Gastroesophageal sphincter (tissue), 4 donors: ENCODE measurements at regions not wholly inside any gene's neighbourhood (a gene's known extent, or its start where the extent isn't known, plus 50 kb on each side); places are given as distances from the start of the nearest gene placed in this dataset.
A peak's percentile ranks its signal among the peaks of the same experiment; 100 is the strongest.

ENCODE experiments used
- ATAC-seq: fragments of 150-250 bp; one replicate; pipeline ENCODE4 v1.9.1; 2016; ENCODE audit warnings: mild to moderate bottlenecking, moderate library complexity
- H3K27ac ChIP-seq, 4 donors: fragments of 200-600 bp; sonication (generic) in 3 of 4; 1 replicate in 3 of 4; 2 replicates in 1 of 4; pipeline ENCODE4 v1.5.1; 2016 to 2019
- H3K27me3 ChIP-seq: fragments of 200-600 bp; sonication (generic); one replicate; pipeline ENCODE4 v1.5.1; 2019
- H3K36me3 ChIP-seq, 2 donors: fragments of 200-600 bp; sonication (generic); one replicate each; pipeline ENCODE4 v1.5.1; 2019; ENCODE audit warnings: control low read depth in 1 of 2
- H3K4me1 ChIP-seq, 3 donors: fragments of 200-600 bp; sonication (generic); 1 replicate in 2 of 3; 2 replicates in 1 of 3; pipeline ENCODE4 v1.5.1; 2016 to 2019; ENCODE audit warnings: control low read depth in 2 of 3
- H3K4me3 ChIP-seq, 2 donors: fragments of 200-600 bp; sonication (generic); one replicate each; pipeline ENCODE4 v1.5.1; 2019; ENCODE audit warnings: mild to moderate bottlenecking in 1 of 2, moderate library complexity in 1 of 2
- H3K9me3 ChIP-seq, 3 donors: fragments of 200-600 bp; sonication (generic); one replicate each; pipeline ENCODE4 v1.5.1; 2017 to 2019; ENCODE audit warnings: control low read depth in 2 of 3
- EP300 ChIP-seq: sonication (generic); formaldehyde crosslinking; IDR thresholded peaks from one replicate; pipeline ENCODE4 v1.6.1; 2017; ENCODE audit warnings: antibody characterized with exemption, mild to moderate bottlenecking
- POLR2A ChIP-seq, 2 donors: fragments of 450-650 bp; IDR thresholded peaks; one replicate each; pipeline ENCODE4 v1.6.1; 2017; ENCODE audit warnings: antibody characterized with exemption in 2 of 2, mild to moderate bottlenecking in 2 of 2, moderate library complexity in 1 of 2
- POLR2AphosphoS5 ChIP-seq: sonication (generic); formaldehyde crosslinking; IDR thresholded peaks from one replicate; pipeline ENCODE4 v1.6.1; 2017; ENCODE audit warnings: antibody characterized with exemption
- WGBS, 2 donors: methylation state at CpG; one replicate each; pipeline ENCODE4 v1.1.5; 2018; ENCODE audit warnings: low coverage in 1 of 2; 5-methylcytosine and 5-hydroxymethylcytosine counted together
- TF ChIP-seq, protein P1 (sequence below), 4 experiments: fragments of 200-600 bp in 2 of 4; fragments of 450-650 bp in 2 of 4; sonication (generic) in 1 of 4; IDR thresholded peaks; one replicate each; pipeline ENCODE4 v1.5.1; 2017 to 2019; ENCODE audit warnings: antibody characterized with exemption in 4 of 4, mild to moderate bottlenecking in 2 of 4, moderate library complexity in 2 of 4

DNA sequence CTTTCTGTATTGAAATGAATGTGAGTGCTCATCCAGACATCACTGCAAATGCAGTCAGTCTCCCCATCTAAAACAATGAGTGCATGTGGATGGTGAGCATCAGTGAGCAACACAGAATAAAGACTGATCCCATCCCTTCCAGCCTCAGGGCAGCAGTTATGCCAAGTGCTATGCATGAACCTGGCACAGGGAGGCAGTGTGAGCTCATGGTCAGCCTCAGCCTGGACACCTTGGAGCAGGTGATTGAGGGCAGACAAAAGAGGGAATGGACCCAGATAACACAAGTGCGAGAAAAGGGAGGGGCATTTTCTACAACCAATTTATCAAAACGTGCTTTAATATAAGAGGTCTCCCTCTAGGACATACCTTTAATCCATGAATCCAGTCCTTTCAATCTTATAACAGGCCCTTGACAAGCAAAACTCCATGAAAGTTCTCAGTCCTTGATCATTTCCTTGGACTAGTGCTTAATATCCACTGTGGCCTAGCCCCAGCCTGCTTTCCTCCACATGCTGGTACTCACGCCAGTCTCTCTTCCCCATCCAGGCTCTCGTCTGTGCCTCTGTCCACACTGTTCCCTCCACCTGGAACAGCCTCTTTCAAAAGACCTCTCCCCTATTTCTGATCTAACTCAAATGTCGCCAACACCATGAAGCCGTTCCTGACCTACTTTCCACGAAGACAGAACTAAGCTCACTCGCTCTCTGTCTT, 50.5 kb upstream of the LRRC55 start:
- ATAC-seq, result no peak
- no peaks in the 10 kb centered on the region for H3K36me3 ChIP-seq
- TF ChIP-seq, protein P1, sequence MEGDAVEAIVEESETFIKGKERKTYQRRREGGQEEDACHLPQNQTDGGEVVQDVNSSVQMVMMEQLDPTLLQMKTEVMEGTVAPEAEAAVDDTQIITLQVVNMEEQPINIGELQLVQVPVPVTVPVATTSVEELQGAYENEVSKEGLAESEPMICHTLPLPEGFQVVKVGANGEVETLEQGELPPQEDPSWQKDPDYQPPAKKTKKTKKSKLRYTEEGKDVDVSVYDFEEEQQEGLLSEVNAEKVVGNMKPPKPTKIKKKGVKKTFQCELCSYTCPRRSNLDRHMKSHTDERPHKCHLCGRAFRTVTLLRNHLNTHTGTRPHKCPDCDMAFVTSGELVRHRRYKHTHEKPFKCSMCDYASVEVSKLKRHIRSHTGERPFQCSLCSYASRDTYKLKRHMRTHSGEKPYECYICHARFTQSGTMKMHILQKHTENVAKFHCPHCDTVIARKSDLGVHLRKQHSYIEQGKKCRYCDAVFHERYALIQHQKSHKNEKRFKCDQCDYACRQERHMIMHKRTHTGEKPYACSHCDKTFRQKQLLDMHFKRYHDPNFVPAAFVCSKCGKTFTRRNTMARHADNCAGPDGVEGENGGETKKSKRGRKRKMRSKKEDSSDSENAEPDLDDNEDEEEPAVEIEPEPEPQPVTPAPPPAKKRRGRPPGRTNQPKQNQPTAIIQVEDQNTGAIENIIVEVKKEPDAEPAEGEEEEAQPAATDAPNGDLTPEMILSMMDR (IDR thresholded peaks at IDR 0.05), result peak in 3 of 4 experiments; percentile 15 to 61 (median 33)
- TF ChIP-seq POLR2A (IDR thresholded peaks at IDR 0.05) (no peak), EP300 (no peak), POLR2AphosphoS5 (no peak)
- H3K9me3 ChIP-seq, result no peaks in the 10 kb centered on the region
- H3K4me1 ChIP-seq, result no peaks in the 10 kb centered on the region
- no peak overlapping the region for H3K27ac ChIP-seq
- H3K4me3 ChIP-seq, result no peak overlapping the region
- peaks cover 12% of the 10 kb centered on the region for H3K27me3 ChIP-seq
- WGBS, 2 donors, result 73% methylated on average over 8 of the region's 8 CpGs
